HepG2 (cell line): ENCODE measurements at regions not wholly inside any gene's neighbourhood (a gene's known extent, or its start where the extent isn't known, plus 50 kb on each side); places are given as distances from the start of the nearest gene placed in this dataset.

Experiments used
- ATAC-seq: fragments of 200-7000 bp; cut with Tn5 transposase; 3 replicates; pipeline ENCODE4 v1.9.1; 2020; ENCODE audit warnings: mild to moderate bottlenecking, moderate library complexity
- BruUV-seq: library from RNA; stranded (reverse); fragments of 400-500 nt; replicated peaks from 2 replicates; lab custom pipeline; 2021; lab: Mats Ljungman, UMichigan
- CTCF ChIA-PET: fragments of 300-600 bp; formaldehyde crosslinking; extraction: SDS; loops from one replicate; lab custom pipeline; 2021; ENCODE audit warnings: low total read pairs, inconsistent platforms, low intra/inter-chr PET ratio; lab: Yijun Ruan, JAX
- POLR2A ChIA-PET: fragments of 350-600 bp; sonication (Branson Sonifier 250); formaldehyde crosslinking; loops from one replicate; lab custom pipeline; 2020; ENCODE audit warnings: antibody characterized with exemption, inconsistent platforms; lab: Yijun Ruan, JAX
- DNase-seq: peaks from one replicate; pipeline ENCODE4 v3.0.0-alpha.2; 2015; ENCODE audit warnings: low spot score
- FAIRE-seq: peaks from 3 replicates; lab custom pipeline; 2011; peaks lifted over from hg19 to GRCh38; lab: Jason Lieb, UNC
- H2AFZ ChIP-seq: one replicate; pipeline ENCODE4 v1.6.1; 2011; ENCODE audit warnings: low read length, inconsistent platforms
- H3K27ac ChIP-seq: fragments of 300-600 bp; 3 replicates; pipeline ENCODE4 v1.8.0; 2011; ENCODE audit warnings: mixed run types, mild to moderate bottlenecking, mixed read lengths, low read length, inconsistent platforms; ENCODE audit not compliant: insufficient read depth; ENCODE audit errors: extremely low read length
- H3K27me3 ChIP-seq, 2 experiments: fragments of 200-600 bp in 1 of 2; 2 replicates in 1 of 2; 3 replicates in 1 of 2; pipeline versions ENCODE4 v1.6.0 to v1.8.0; 2011; ENCODE audit warnings: low read length in 2 of 2, mild to moderate bottlenecking in 2 of 2, moderate library complexity in 2 of 2, inconsistent platforms in 1 of 2; ENCODE audit not compliant: insufficient read depth in 2 of 2, control insufficient read depth in 1 of 2
- H3K36me3 ChIP-seq, 2 experiments: fragments of 200-600 bp in 1 of 2; replicated peaks in 1 of 2; 2 replicates in 1 of 2; 3 replicates in 1 of 2; pipeline versions ENCODE4 v1.5.1 to v1.8.0; 2011; ENCODE audit warnings: low read length in 2 of 2, inconsistent platforms in 1 of 2; ENCODE audit not compliant: insufficient read depth in 2 of 2, control insufficient read depth in 1 of 2
- H3K4me1 ChIP-seq: 2 replicates; pipeline ENCODE4 v1.5.1; 2012; ENCODE audit warnings: low read length, inconsistent platforms; ENCODE audit not compliant: insufficient read depth
- H3K4me2 ChIP-seq: 2 replicates; pipeline ENCODE4 v1.6.0; 2011; ENCODE audit warnings: low read depth, low read length, inconsistent platforms
- H3K4me3 ChIP-seq, 3 experiments: fragments of 200-600 bp in 1 of 3; sonication (generic), shearing (Covaris generic) in 1 of 3; replicated peaks in 1 of 3; 2 replicates each; pipeline ENCODE4 v1.5.1; 2011 to 2016; ENCODE audit warnings: low read length in 3 of 3, inconsistent platforms in 2 of 3, low read depth in 2 of 3, mild to moderate bottlenecking in 2 of 3, control low read depth in 1 of 3, mixed read lengths in 1 of 3; ENCODE audit not compliant: insufficient read depth in 1 of 3
- H3K79me2 ChIP-seq: one replicate; pipeline ENCODE4 v1.6.1; 2011; ENCODE audit warnings: low read length, inconsistent platforms; ENCODE audit not compliant: insufficient read depth
- H3K9ac ChIP-seq: 2 replicates; pipeline ENCODE4 v1.6.0; 2011; ENCODE audit warnings: mild to moderate bottlenecking, low read depth, low read length, inconsistent platforms; ENCODE audit not compliant: insufficient read depth
- H3K9me3 ChIP-seq: 2 replicates; pipeline ENCODE4 v1.5.1; 2012; ENCODE audit warnings: mild to moderate bottlenecking, low read length
- H4K20me1 ChIP-seq: 2 replicates; pipeline ENCODE4 v1.6.0; 2011; ENCODE audit warnings: inconsistent platforms, mild to moderate bottlenecking, low read length, moderate library complexity; ENCODE audit not compliant: insufficient read depth
- ARHGAP35 ChIP-seq: sonication (generic); formaldehyde crosslinking; IDR thresholded peaks from 2 replicates; pipeline ENCODE4 v1.9.0; 2022; ENCODE audit warnings: mild to moderate bottlenecking, inconsistent platforms, moderate library complexity, missing genetic modification reagents, borderline replicate concordance
- ERF ChIP-seq: IDR thresholded peaks from 2 replicates; pipeline ENCODE4 v1.6.1; 2018; ENCODE audit warnings: missing biosample characterization, missing genetic modification reagents
- ETV6 ChIP-seq: sonication (generic); formaldehyde crosslinking; conservative IDR thresholded peaks from 2 replicates; pipeline ENCODE4 v1.4.0; 2020; ENCODE audit warnings: missing genetic modification reagents
- KLF11 ChIP-seq: IDR thresholded peaks from 2 replicates; pipeline ENCODE4 v1.6.1; 2016; ENCODE audit warnings: missing compliant biosample characterization
- MAFF ChIP-seq: IDR thresholded peaks from 2 replicates; pipeline ENCODE4 v1.6.1; 2011; ENCODE audit warnings: low read depth, low read length, improper control_type of control experiment
- MTA3 ChIP-seq: sonication (generic); formaldehyde crosslinking; IDR thresholded peaks from 2 replicates; pipeline ENCODE4 v1.4.0; 2020; ENCODE audit warnings: missing genetic modification reagents
- NPAS2 ChIP-seq: sonication (generic); formaldehyde crosslinking; IDR thresholded peaks from 2 replicates; pipeline ENCODE4 v1.8.0; 2022; ENCODE audit warnings: mild to moderate bottlenecking, missing genetic modification reagents, borderline replicate concordance
- RXRB ChIP-seq: IDR thresholded peaks from 2 replicates; pipeline ENCODE4 v1.6.1; 2016; ENCODE audit warnings: borderline replicate concordance, missing genetic modification reagents, missing compliant biosample characterization
- SMC3 ChIP-seq: IDR thresholded peaks from 2 replicates; pipeline ENCODE4 v1.6.1; 2011; ENCODE audit warnings: low read length, improper control_type of control experiment
- TBX2 ChIP-seq: sonication (generic); formaldehyde crosslinking; IDR thresholded peaks from 2 replicates; pipeline ENCODE4 v1.5.0; 2020; ENCODE audit warnings: missing genetic modification reagents, mild to moderate bottlenecking, borderline replicate concordance
- U2AF2 ChIP-seq: fragments of 200-400 bp; formaldehyde crosslinking; IDR thresholded peaks from 2 replicates; pipeline ENCODE4 v1.6.1; 2017; ENCODE audit warnings: low read depth, mild to moderate bottlenecking, low read length
- ZBTB42 ChIP-seq: sonication (generic); formaldehyde crosslinking; IDR thresholded peaks from 2 replicates; pipeline ENCODE4 v1.5.0; 2020; ENCODE audit warnings: mild to moderate bottlenecking, missing genetic modification reagents
- ZFP90 ChIP-seq: sonication (generic); formaldehyde crosslinking; IDR thresholded peaks from 2 replicates; pipeline ENCODE4 v1.8.0; 2022; ENCODE audit warnings: missing genetic modification reagents, mild to moderate bottlenecking, inconsistent platforms, borderline replicate concordance
- ZFYVE20 ChIP-seq: sonication (generic); formaldehyde crosslinking; IDR thresholded peaks from 2 replicates; pipeline ENCODE4 v1.8.0; 2023; ENCODE audit warnings: low read depth, mild to moderate bottlenecking, moderate library complexity, missing genetic modification reagents, borderline replicate concordance
- ZNF775 ChIP-seq: sonication (generic); formaldehyde crosslinking; IDR thresholded peaks from 2 replicates; pipeline ENCODE4 v1.4.0; 2020; ENCODE audit warnings: missing genetic modification reagents, mild to moderate bottlenecking, moderate library complexity, borderline replicate concordance
- in situ Hi-C: cut with HindIII; loops from 2 replicates; pipeline ENCODE4 v1.10.0; 2017; ENCODE audit warnings: low pct_unique_long_range_greater_than_20kb; ENCODE audit not compliant: extremely low pct_ligation_motif_present
- intact Hi-C: fragments of 100-400 bp; cut with micrococcal nuclease; formaldehyde crosslinking; loops from one replicate; pipeline ENCODE4 v1.10.0; 2022; ENCODE audit not compliant: unreplicated experiment
- TF ChIP-seq, protein P1 (sequence below): IDR thresholded peaks from 2 replicates; pipeline ENCODE4 v1.6.1; 2016; ENCODE audit warnings: control low read depth
- TF ChIP-seq, protein P2 (sequence below): sonication (generic); formaldehyde crosslinking; IDR thresholded peaks from 2 replicates; pipeline ENCODE4 v1.5.0; 2020; ENCODE audit warnings: mild to moderate bottlenecking, missing genetic modification reagents, borderline replicate concordance
- TF ChIP-seq, protein P3 (sequence below): sonication (generic); formaldehyde crosslinking; IDR thresholded peaks from 2 replicates; pipeline ENCODE4 v1.8.1; 2023; ENCODE audit warnings: missing genetic modification reagents, mild to moderate bottlenecking, borderline replicate concordance
- TF ChIP-seq, protein P4 (sequence below): sonication (generic); formaldehyde crosslinking; IDR thresholded peaks from 2 replicates; pipeline ENCODE4 v1.4.0; 2020; ENCODE audit warnings: missing genetic modification reagents

DNA sequence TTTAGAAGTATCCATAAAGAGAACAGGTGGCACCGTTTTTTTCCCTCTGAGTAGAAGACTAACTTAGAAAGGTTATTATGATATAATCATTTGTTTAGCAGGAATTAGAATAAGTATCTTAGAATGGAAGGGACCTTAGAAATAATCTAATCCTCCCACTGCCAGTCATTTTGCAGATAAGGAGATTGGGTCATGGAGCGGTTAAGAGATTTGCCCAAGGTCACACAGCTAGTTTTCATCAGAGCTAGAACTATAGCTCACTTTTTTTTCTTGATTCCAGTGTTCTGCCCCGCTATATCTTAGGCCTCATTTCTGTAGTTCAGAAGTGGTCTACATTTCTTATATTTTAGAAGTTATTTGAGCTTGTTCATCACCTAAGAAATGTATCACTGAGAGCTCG lies 139.6 kb downstream of the PRL start (continued):
- no peak for TF ChIP-seq ARHGAP35 (CRISPR knock-in tag)
- no peak for TF ChIP-seq ERF (CRISPR knock-in tag)
- no peak for TF ChIP-seq KLF11
- no peak for TF ChIP-seq ZFYVE20 (CRISPR knock-in tag)
- TF ChIP-seq, protein P1, sequence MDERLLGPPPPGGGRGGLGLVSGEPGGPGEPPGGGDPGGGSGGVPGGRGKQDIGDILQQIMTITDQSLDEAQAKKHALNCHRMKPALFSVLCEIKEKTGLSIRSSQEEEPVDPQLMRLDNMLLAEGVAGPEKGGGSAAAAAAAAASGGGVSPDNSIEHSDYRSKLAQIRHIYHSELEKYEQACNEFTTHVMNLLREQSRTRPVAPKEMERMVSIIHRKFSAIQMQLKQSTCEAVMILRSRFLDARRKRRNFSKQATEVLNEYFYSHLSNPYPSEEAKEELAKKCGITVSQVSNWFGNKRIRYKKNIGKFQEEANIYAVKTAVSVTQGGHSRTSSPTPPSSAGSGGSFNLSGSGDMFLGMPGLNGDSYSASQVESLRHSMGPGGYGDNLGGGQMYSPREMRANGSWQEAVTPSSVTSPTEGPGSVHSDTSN = no peak
- no peak for TF ChIP-seq MAFF
- TF ChIP-seq U2AF2 = no peak
- TF ChIP-seq ETV6 (CRISPR knock-in tag) = no peak

DNA sequence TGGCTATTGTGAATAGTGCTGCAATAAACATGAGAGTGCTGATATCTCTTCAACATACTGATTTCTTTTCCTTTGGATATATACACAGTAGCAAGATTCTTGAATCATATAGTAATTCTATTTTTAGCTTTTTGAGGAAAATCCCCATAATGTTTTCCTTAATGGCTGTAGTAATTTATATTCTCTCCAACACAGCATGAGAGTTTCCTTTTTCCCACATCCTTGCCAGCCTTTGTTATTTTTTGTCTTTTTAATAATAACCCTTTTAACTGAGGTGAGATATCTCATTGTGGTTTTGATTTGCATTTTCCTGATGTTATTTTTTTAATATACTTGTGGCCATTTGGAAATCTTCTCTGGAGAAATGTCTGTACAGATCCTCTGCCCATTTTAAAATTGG lies 132.6 kb downstream of the PRL start:
- CTCF ChIA-PET = no interaction called here
- POLR2A ChIA-PET = no interaction called here
- TF ChIP-seq ZNF775 (CRISPR knock-in tag) = no peak
- TF ChIP-seq, protein P2, sequence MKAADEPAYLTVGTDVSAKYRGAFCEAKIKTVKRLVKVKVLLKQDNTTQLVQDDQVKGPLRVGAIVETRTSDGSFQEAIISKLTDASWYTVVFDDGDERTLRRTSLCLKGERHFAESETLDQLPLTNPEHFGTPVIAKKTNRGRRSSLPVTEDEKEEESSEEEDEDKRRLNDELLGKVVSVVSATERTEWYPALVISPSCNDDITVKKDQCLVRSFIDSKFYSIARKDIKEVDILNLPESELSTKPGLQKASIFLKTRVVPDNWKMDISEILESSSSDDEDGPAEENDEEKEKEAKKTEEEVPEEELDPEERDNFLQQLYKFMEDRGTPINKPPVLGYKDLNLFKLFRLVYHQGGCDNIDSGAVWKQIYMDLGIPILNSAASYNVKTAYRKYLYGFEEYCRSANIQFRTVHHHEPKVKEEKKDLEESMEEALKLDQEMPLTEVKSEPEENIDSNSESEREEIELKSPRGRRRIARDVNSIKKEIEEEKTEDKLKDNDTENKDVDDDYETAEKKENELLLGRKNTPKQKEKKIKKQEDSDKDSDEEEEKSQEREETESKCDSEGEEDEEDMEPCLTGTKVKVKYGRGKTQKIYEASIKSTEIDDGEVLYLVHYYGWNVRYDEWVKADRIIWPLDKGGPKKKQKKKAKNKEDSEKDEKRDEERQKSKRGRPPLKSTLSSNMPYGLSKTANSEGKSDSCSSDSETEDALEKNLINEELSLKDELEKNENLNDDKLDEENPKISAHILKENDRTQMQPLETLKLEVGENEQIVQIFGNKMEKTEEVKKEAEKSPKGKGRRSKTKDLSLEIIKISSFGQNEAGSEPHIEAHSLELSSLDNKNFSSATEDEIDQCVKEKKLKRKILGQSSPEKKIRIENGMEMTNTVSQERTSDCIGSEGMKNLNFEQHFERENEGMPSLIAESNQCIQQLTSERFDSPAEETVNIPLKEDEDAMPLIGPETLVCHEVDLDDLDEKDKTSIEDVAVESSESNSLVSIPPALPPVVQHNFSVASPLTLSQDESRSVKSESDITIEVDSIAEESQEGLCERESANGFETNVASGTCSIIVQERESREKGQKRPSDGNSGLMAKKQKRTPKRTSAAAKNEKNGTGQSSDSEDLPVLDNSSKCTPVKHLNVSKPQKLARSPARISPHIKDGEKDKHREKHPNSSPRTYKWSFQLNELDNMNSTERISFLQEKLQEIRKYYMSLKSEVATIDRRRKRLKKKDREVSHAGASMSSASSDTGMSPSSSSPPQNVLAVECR (CRISPR knock-in tag) = no peak
- TF ChIP-seq, protein P3, sequence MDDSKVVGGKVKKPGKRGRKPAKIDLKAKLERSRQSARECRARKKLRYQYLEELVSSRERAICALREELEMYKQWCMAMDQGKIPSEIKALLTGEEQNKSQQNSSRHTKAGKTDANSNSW (CRISPR knock-in tag) = no peak
- no peak for TF ChIP-seq ZBTB42 (CRISPR knock-in tag)
- no peak for TF ChIP-seq RXRB
- no peak for TF ChIP-seq TBX2 (CRISPR knock-in tag)
- no peak for TF ChIP-seq NPAS2 (CRISPR knock-in tag)
- no peak for TF ChIP-seq SMC3
- TF ChIP-seq ZFP90 (CRISPR knock-in tag) = no peak
- no peak for TF ChIP-seq MTA3 (CRISPR knock-in tag)
- TF ChIP-seq, protein P4, sequence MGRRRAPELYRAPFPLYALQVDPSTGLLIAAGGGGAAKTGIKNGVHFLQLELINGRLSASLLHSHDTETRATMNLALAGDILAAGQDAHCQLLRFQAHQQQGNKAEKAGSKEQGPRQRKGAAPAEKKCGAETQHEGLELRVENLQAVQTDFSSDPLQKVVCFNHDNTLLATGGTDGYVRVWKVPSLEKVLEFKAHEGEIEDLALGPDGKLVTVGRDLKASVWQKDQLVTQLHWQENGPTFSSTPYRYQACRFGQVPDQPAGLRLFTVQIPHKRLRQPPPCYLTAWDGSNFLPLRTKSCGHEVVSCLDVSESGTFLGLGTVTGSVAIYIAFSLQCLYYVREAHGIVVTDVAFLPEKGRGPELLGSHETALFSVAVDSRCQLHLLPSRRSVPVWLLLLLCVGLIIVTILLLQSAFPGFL (CRISPR knock-in tag) = no peak

More for the DNA sequence above, 132.6 kb downstream of the PRL start:
- intact Hi-C loops = no loop called here
- no peak overlapping the region for H3K27ac ChIP-seq
- H3K4me1 ChIP-seq = no peaks in the 10 kb centered on the region
- no peak overlapping the region for H3K9ac ChIP-seq
- no peak overlapping the region for H2AFZ ChIP-seq
- no peak overlapping the region for H3K4me3 ChIP-seq
- ATAC-seq = no peak
- H3K36me3 ChIP-seq = no peaks in the 10 kb centered on the region
- H3K79me2 ChIP-seq = no peaks in the 10 kb centered on the region
- no peak for DNase-seq
- H3K27me3 ChIP-seq = no peaks in the 10 kb centered on the region
- no TSS peak for BruUV-seq
- in situ Hi-C loops = no loop called here
- no peak for FAIRE-seq
- no peak overlapping the region for H3K4me2 ChIP-seq
- no peaks in the 10 kb centered on the region for H4K20me1 ChIP-seq
- peaks cover 26% of the 10 kb centered on the region for H3K9me3 ChIP-seq
